GM12878 (cell line): ENCODE measurements at regions not wholly inside any gene's neighbourhood (a gene's known extent, or its start where the extent isn't known, plus 50 kb on each side); places are given as distances from the start of the nearest gene placed in this dataset.

Experiments
- ATAC-seq: fragments of 200-7000 bp; cut with Tn5 transposase; 3 replicates; pipeline ENCODE4 v1.9.1; 2020; ENCODE audit warnings: mild to moderate bottlenecking, moderate library complexity
- BruUV-seq: library from RNA; stranded (reverse); fragments of 400-500 nt; replicated peaks from 2 replicates; lab custom pipeline; 2021; lab: Mats Ljungman, UMichigan
- CTCF ChIA-PET: fragments of 300-600 bp; sonication (Branson Sonifier 250); formaldehyde crosslinking; extraction: SDS; loops from one replicate; lab custom pipeline; 2021; ENCODE audit warnings: inconsistent platforms; lab: Yijun Ruan, JAX
- POLR2A ChIA-PET: fragments of 350-600 bp; formaldehyde crosslinking; extraction: SDS; loops from one replicate; lab custom pipeline; 2021; ENCODE audit warnings: inconsistent platforms; lab: Charles Lee
- RAD21 ChIA-PET: fragments of 300-600 bp; sonication (Branson Sonifier 250); formaldehyde crosslinking; loops from one replicate; lab custom pipeline; 2023; ENCODE audit warnings: antibody characterized with exemption; ENCODE audit not compliant: unreplicated experiment; lab: Charles Lee
- SMC1A ChIA-PET: fragments of 300-600 bp; sonication (Branson Sonifier 250); formaldehyde crosslinking; loops from one replicate; lab custom pipeline; 2023; ENCODE audit not compliant: unreplicated experiment, uncharacterized antibody; lab: Charles Lee
- DNase-seq: peaks from one replicate; pipeline ENCODE4 v3.0.0-alpha.2; 2011; ENCODE audit warnings: low read depth, low spot score
- FAIRE-seq: peaks from 3 replicates; lab custom pipeline; 2011; peaks lifted over from hg19 to GRCh38; lab: Jason Lieb, UNC
- H2AFZ ChIP-seq: 2 replicates; pipeline ENCODE4 v1.6.0; 2011; ENCODE audit warnings: low read depth, low read length, control low read depth; ENCODE audit not compliant: control insufficient read depth
- H3K27ac ChIP-seq: 2 replicates; pipeline ENCODE4 v1.5.1; 2011; ENCODE audit warnings: control low read depth; ENCODE audit not compliant: control insufficient read depth, insufficient read depth
- H3K27me3 ChIP-seq, 2 experiments: replicated peaks in 1 of 2; 2 replicates each; pipeline versions ENCODE4 v1.6.0 to v1.6.1; 2011; ENCODE audit warnings: low read length in 1 of 2; ENCODE audit not compliant: control insufficient read depth in 2 of 2, insufficient read depth in 2 of 2
- H3K36me3 ChIP-seq, 2 experiments: 2 replicates each; pipeline ENCODE4 v1.5.1; 2011; ENCODE audit warnings: low read length in 1 of 2; ENCODE audit not compliant: control insufficient read depth in 2 of 2, insufficient read depth in 2 of 2
- H3K4me1 ChIP-seq: 2 replicates; pipeline ENCODE4 v1.6.1; 2011; ENCODE audit warnings: mild to moderate bottlenecking, low read length, moderate library complexity, mixed read lengths; ENCODE audit not compliant: control insufficient read depth, insufficient read depth
- H3K4me2 ChIP-seq: 2 replicates; pipeline ENCODE4 v1.6.0; 2011; ENCODE audit warnings: control low read depth; ENCODE audit not compliant: control insufficient read depth, insufficient read depth
- H3K4me3 ChIP-seq: fragments of 200-600 bp; sonication (generic); 2 replicates; pipeline ENCODE4 v1.5.1; 2016
- H3K79me2 ChIP-seq: 2 replicates; pipeline ENCODE4 v1.6.0; 2011; ENCODE audit warnings: low read length; ENCODE audit not compliant: control insufficient read depth, insufficient read depth
- H3K9ac ChIP-seq: 2 replicates; pipeline ENCODE4 v1.8.0; 2011; ENCODE audit warnings: low read length, control low read depth, mixed read lengths; ENCODE audit not compliant: control insufficient read depth, insufficient read depth
- H3K9me3 ChIP-seq: replicated peaks from 3 replicates; pipeline ENCODE4 v1.5.1; 2011; ENCODE audit warnings: mild to moderate bottlenecking, low read length; ENCODE audit not compliant: control insufficient read depth, insufficient read depth
- H4K20me1 ChIP-seq: 2 replicates; pipeline ENCODE4 v1.6.0; 2011; ENCODE audit not compliant: control insufficient read depth, insufficient read depth
- ATF7 ChIP-seq: fragments of 450-650 bp; IDR thresholded peaks from 2 replicates; pipeline ENCODE4 v1.6.1; 2016; ENCODE audit warnings: low read depth, mild to moderate bottlenecking
- BRCA1 ChIP-seq: IDR thresholded peaks from 2 replicates; pipeline ENCODE4 v1.6.1; 2011; ENCODE audit warnings: low read depth, low read length, improper control_type of control experiment
- CHD1 ChIP-seq: IDR thresholded peaks from 2 replicates; pipeline ENCODE4 v1.6.1; 2012; ENCODE audit warnings: low read depth, low read length, improper control_type of control experiment
- HDAC2 ChIP-seq: fragments of 200-600 bp; sonication (generic); IDR thresholded peaks from 2 replicates; pipeline ENCODE4 v1.6.1; 2017
- IKZF1 ChIP-seq: fragments of 450-650 bp; conservative IDR thresholded peaks from 2 replicates; pipeline ENCODE4 v1.6.1; 2017; ENCODE audit warnings: antibody characterized with exemption, mild to moderate bottlenecking
- JUND ChIP-seq: IDR thresholded peaks from 2 replicates; pipeline ENCODE4 v1.6.1; 2012; ENCODE audit warnings: low read depth, mild to moderate bottlenecking, low read length, improper control_type of control experiment, moderate library complexity
- MTA2 ChIP-seq: fragments of 450-650 bp; IDR thresholded peaks from 2 replicates; pipeline ENCODE4 v1.6.1; 2016; ENCODE audit warnings: low read depth, mild to moderate bottlenecking, moderate library complexity
- MXI1 ChIP-seq: fragments of 150-350 bp; IDR thresholded peaks from 2 replicates; pipeline ENCODE4 v1.6.1; 2011; ENCODE audit warnings: low read depth, mild to moderate bottlenecking, inconsistent platforms, low read length, improper control_type of control experiment
- NFXL1 ChIP-seq: fragments of 450-650 bp; IDR thresholded peaks from 2 replicates; pipeline ENCODE4 v1.6.1; 2017; ENCODE audit warnings: antibody characterized with exemption, mild to moderate bottlenecking, borderline replicate concordance
- PML ChIP-seq: IDR thresholded peaks from 2 replicates; pipeline ENCODE4 v1.6.1; 2012; ENCODE audit warnings: low read length, inconsistent platforms
- PRDM15 ChIP-seq: fragments of 450-650 bp; formaldehyde crosslinking; IDR thresholded peaks from 2 replicates; pipeline ENCODE4 v1.4.0; 2020; ENCODE audit warnings: mild to moderate bottlenecking, moderate library complexity
- SIX5 ChIP-seq: IDR thresholded peaks from 2 replicates; pipeline ENCODE4 v1.6.1; 2011; ENCODE audit warnings: mild to moderate bottlenecking, low read depth, low read length, moderate library complexity; ENCODE audit not compliant: severe bottlenecking
- SMAD1 ChIP-seq: fragments of 450-650 bp; IDR thresholded peaks from 2 replicates; pipeline ENCODE4 v1.6.1; 2018; ENCODE audit warnings: mild to moderate bottlenecking, low read depth; ENCODE audit not compliant: partially characterized antibody
- SMARCA5 ChIP-seq: fragments of 450-650 bp; IDR thresholded peaks from 2 replicates; pipeline ENCODE4 v1.6.1; 2017; ENCODE audit warnings: mild to moderate bottlenecking
- SREBF2 ChIP-seq: IDR thresholded peaks from 2 replicates; pipeline ENCODE4 v1.6.1; 2012; ENCODE audit warnings: mild to moderate bottlenecking, low read length
- SRF ChIP-seq, 2 experiments: IDR thresholded peaks; 2 replicates each; pipeline ENCODE4 v1.6.1; 2011; ENCODE audit warnings: low read depth in 2 of 2, low read length in 2 of 2, mild to moderate bottlenecking in 1 of 2, moderate library complexity in 1 of 2
- TAF1 ChIP-seq: IDR thresholded peaks from 2 replicates; pipeline ENCODE4 v1.6.1; 2011; ENCODE audit warnings: mild to moderate bottlenecking, low read depth, low read length, borderline replicate concordance
- TARDBP ChIP-seq: IDR thresholded peaks from 2 replicates; pipeline ENCODE4 v1.6.1; 2016; ENCODE audit warnings: borderline replicate concordance
- ZBTB4 ChIP-seq: fragments of 450-650 bp; formaldehyde crosslinking; IDR thresholded peaks from 2 replicates; pipeline ENCODE4 v1.4.0; 2022; ENCODE audit warnings: mild to moderate bottlenecking, moderate library complexity
- WGBS: methylation state at CpG from one replicate; pipeline ENCODE4 v1.1.6; 2016; ENCODE audit warnings: low lambda C conversion rate; ENCODE audit not compliant: insufficient replicate concordance, insufficient coverage; ENCODE audit errors: missing lambda C conversion rate; 5-methylcytosine and 5-hydroxymethylcytosine counted together
- in situ Hi-C: fragments of 300-500 bp; cut with MboI; formaldehyde crosslinking; loops from 9 replicates; pipeline ENCODE4 v1.14.3; 2018; ENCODE audit warnings: mixed read lengths
- intact Hi-C: fragments of 100-400 bp; cut with micrococcal nuclease; formaldehyde crosslinking; loops from one replicate; pipeline ENCODE4 v1.14.2; 2022; ENCODE audit not compliant: unreplicated experiment

- H3K4me1 ChIP-seq = no peaks in the 10 kb centered on the region
- H3K36me3 ChIP-seq = no peaks in the 10 kb centered on the region
- H2AFZ ChIP-seq = no peak overlapping the region
- ChIA-PET CTCF (no interaction called here), POLR2A (no interaction called here), SMC1A (no interaction called here), RAD21 (no interaction called here)
- H3K9me3 ChIP-seq = no peaks in the 10 kb centered on the region
- H3K4me2 ChIP-seq = no peak overlapping the region
- intact Hi-C loops (no loop called here), in situ Hi-C loops (no loop called here)
- no peak for FAIRE-seq
- H3K79me2 ChIP-seq = no peaks in the 10 kb centered on the region
- WGBS = 35% methylated on average over 7 of the region's 7 CpGs
- DNase-seq = no peak
- no TSS peak for BruUV-seq
- no peaks in the 10 kb centered on the region for H4K20me1 ChIP-seq
- H3K9ac ChIP-seq = no peak overlapping the region
- no peak overlapping the region for H3K27ac ChIP-seq
- no peak for ATAC-seq
- H3K27me3 ChIP-seq = no peaks in the 10 kb centered on the region
- H3K4me3 ChIP-seq = no peak overlapping the region
- TF ChIP-seq SMAD1 (no peak), PRDM15 (CRISPR knock-in tag) (no peak), ATF7 (no peak), JUND (no peak), CHD1 (no peak), NFXL1 (no peak), SRF (IDR thresholded peaks at IDR 0.05; ENCODE audit: low read depth in 2 of 2, low read length in 2 of 2) (no peak), MXI1 (no peak), TARDBP (no peak), ZBTB4 (no peak), IKZF1 (no peak), TAF1 (no peak), HDAC2 (no peak), PML (no peak), SREBF2 (no peak), SIX5 (no peak), MTA2 (no peak), BRCA1 (no peak), SMARCA5 (no peak)
Observed at GRCh38 chr2:187879491-187879890, 325.3 kb upstream of the TFPI start.
